Ovary (tissue), 3 donors: ENCODE measurements at regions not wholly inside any gene's neighbourhood (a gene's known extent, or its start where the extent isn't known, plus 50 kb on each side); places are given as distances from the start of the nearest gene placed in this dataset.

Source experiments
- EP300 ChIP-seq: sonication (generic); formaldehyde crosslinking; IDR thresholded peaks from one replicate; pipeline ENCODE4 v1.6.1; 2017; ENCODE audit warnings: antibody characterized with exemption
- TF ChIP-seq, protein P1 (sequence below), 3 donors: fragments of 450-650 bp in 2 of 3; fragments of 200-600 bp in 1 of 3; IDR thresholded peaks; one replicate each; pipeline versions ENCODE4 v1.5.1 to v1.8.0; 2016 to 2022; ENCODE audit warnings: antibody characterized with exemption in 3 of 3, mild to moderate bottlenecking in 1 of 3
- donor health status: DM: no; HTN: no; CAD: no.

DNA sequence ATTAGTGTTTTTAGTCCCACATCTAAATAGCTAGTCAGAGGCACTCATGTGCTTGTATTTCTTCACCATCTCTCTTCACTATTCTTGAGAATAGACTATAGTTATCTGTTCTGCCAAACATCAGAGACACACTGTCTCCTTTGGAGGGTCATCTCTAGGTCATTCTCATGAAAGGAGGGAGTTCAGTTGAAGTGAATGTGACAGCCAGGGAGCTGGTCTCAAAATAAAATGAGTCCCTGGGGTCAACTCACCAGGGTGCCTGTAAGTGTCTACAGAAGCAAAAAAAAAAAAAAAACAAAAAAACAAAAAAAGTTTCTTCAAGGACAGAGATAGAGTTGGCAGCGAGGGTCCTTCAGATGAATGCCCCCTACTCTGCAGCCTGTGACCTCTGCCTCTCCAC, 171.0 kb downstream of the ID4 start:
- TF ChIP-seq, protein P1, sequence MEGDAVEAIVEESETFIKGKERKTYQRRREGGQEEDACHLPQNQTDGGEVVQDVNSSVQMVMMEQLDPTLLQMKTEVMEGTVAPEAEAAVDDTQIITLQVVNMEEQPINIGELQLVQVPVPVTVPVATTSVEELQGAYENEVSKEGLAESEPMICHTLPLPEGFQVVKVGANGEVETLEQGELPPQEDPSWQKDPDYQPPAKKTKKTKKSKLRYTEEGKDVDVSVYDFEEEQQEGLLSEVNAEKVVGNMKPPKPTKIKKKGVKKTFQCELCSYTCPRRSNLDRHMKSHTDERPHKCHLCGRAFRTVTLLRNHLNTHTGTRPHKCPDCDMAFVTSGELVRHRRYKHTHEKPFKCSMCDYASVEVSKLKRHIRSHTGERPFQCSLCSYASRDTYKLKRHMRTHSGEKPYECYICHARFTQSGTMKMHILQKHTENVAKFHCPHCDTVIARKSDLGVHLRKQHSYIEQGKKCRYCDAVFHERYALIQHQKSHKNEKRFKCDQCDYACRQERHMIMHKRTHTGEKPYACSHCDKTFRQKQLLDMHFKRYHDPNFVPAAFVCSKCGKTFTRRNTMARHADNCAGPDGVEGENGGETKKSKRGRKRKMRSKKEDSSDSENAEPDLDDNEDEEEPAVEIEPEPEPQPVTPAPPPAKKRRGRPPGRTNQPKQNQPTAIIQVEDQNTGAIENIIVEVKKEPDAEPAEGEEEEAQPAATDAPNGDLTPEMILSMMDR (IDR thresholded peaks at IDR 0.05) = no peak
- TF ChIP-seq EP300 = no peak
